ENCODE measurements at regions not wholly inside any gene's neighbourhood (a gene's known extent, or its start where the extent isn't known, plus 50 kb on each side); places are given as distances from the start of the nearest gene placed in this dataset.

DNA sequence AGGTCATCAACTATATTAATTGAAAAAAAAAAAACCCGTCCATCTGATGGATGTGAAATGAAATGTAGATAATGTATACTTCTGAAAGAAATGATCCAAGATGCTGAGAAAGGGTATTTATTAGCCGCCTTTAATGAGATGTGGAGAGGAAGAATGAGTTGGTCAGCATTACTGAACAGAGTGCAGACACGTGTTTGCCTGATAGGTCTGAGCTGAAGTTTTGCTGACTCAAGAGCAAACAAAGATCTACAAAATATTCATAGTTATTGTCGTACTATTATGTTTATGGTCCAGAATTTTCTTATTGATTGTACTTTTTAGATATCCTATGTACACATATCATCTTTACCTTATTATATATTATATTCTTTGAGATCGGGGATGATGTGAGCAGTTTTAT is 235.3 kb downstream of the RDH14 start:
- Histone ChIP-seq H3K18ac (ENCODE audit: low read length) (no peak overlapping the region), H4K5ac (ENCODE audit: low read length) (no peak overlapping the region), H2BK120ac (ENCODE audit: low read depth, low read length) (no peak overlapping the region), H3K27me3 (ENCODE audit: insufficient read depth, low read length, poor library complexity) (no peaks in the 10 kb centered on the region), H3K56ac (ENCODE audit: low read length) (no peak overlapping the region), H2AK5ac (ENCODE audit: low read length) (no peak overlapping the region), H3K36me3 (ENCODE audit: control insufficient read depth, insufficient read depth, low read length) (no peaks in the 10 kb centered on the region), H2BK15ac (replicated peaks; ENCODE audit: low read depth) (no peak overlapping the region), H3K27ac (ENCODE audit: low read depth, low read length) (no peak overlapping the region), H3K79me1 (ENCODE audit: low read length) (no peaks in the 10 kb centered on the region), H3K9ac (ENCODE audit: low read length) (no peak overlapping the region), H4K8ac (ENCODE audit: low read depth, low read length) (no peak overlapping the region), H3K4me2 (ENCODE audit: low read length) (no peak overlapping the region), H3K4me3 (ENCODE audit: low read length) (no peak overlapping the region), H3K79me2 (ENCODE audit: control insufficient read depth, insufficient read depth, low read length) (no peaks in the 10 kb centered on the region), H2BK5ac (ENCODE audit: low read length) (no peak overlapping the region), H3K4ac (ENCODE audit: low read depth, low read length) (no peak overlapping the region), H3K4me1 (ENCODE audit: control insufficient read depth, low read depth, low read length) (no peaks in the 10 kb centered on the region), H3K23ac (ENCODE audit: low read length) (no peak overlapping the region)
- WGBS (ENCODE audit: extremely low coverage, insufficient coverage, low lambda C conversion rate) = no CpG with 5 or more reads among the region's 5 CpGs
- no peak for DNase-seq

DNA sequence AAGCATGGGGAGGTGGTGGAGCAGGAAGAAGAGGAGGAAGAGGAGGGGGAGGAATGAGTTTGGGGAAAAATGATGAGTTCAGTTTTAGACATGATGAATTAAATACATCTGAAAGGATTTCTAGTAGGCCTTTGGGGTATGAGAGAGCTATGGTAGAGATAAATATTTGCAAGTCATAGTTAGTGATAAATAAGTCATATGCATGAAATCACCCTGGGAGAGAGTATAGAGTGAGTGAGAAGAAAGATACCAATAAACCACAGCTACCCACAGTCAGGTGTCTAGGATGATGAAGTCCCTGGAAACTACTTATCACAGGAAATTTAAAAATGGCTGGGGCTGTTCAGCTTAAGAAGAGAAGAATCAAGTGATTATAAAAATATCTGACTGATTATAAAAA is 240.5 kb downstream of the RDH14 start:
- H2AK5ac ChIP-seq (ENCODE audit: low read length) = no peak overlapping the region
- H3K27ac ChIP-seq (ENCODE audit: low read depth, low read length) = no peak overlapping the region
- H3K18ac ChIP-seq (ENCODE audit: low read length) = no peak overlapping the region
- H3K4ac ChIP-seq (ENCODE audit: low read depth, low read length) = no peak overlapping the region
- no peak overlapping the region for H3K4me3 ChIP-seq (ENCODE audit: low read length)
- no peak overlapping the region for H3K9ac ChIP-seq (ENCODE audit: low read length)
- no peak overlapping the region for H3K4me2 ChIP-seq (ENCODE audit: low read length)
- H3K27me3 ChIP-seq (ENCODE audit: insufficient read depth, low read length, poor library complexity) = no peaks in the 10 kb centered on the region
- H3K79me2 ChIP-seq (ENCODE audit: control insufficient read depth, insufficient read depth, low read length) = no peaks in the 10 kb centered on the region
- no peak overlapping the region for H2BK15ac ChIP-seq (replicated peaks; ENCODE audit: low read depth)
- no peak overlapping the region for H3K56ac ChIP-seq (ENCODE audit: low read length)
- no peak overlapping the region for H4K5ac ChIP-seq (ENCODE audit: low read length)
- no peaks in the 10 kb centered on the region for H3K36me3 ChIP-seq (ENCODE audit: control insufficient read depth, insufficient read depth, low read length)
- H3K4me1 ChIP-seq (ENCODE audit: control insufficient read depth, low read depth, low read length) = no peaks in the 10 kb centered on the region
- no peak overlapping the region for H2BK5ac ChIP-seq (ENCODE audit: low read length)
- no peak overlapping the region for H4K8ac ChIP-seq (ENCODE audit: low read depth, low read length)
- no peaks in the 10 kb centered on the region for H3K79me1 ChIP-seq (ENCODE audit: low read length)
- no peak overlapping the region for H2BK120ac ChIP-seq (ENCODE audit: low read depth, low read length)
- no peak overlapping the region for H3K23ac ChIP-seq (ENCODE audit: low read length)
- DNase-seq = no peak

DNA sequence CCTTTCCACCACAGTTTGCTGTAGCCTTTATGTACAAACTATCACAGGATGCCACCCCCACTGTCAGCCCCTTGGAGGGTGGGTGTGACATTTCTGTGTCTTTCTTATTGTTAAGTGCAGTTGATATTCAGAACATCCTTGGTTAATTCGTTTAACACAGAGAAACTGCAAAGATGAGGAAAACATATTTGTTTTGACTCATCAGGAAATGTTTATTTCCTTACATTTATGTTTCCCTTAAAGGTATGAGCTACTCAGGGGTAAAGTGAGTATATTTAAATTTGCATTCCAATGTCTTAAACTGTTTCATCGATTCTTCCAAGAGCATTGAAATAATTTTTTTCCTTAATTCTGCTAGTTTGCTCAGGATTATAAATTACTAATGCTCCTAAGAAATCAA is 243.4 kb downstream of the RDH14 start:
- H4K8ac ChIP-seq (ENCODE audit: low read depth, low read length) = no peak overlapping the region
- H3K9ac ChIP-seq (ENCODE audit: low read length) = no peak overlapping the region
- H3K4ac ChIP-seq (ENCODE audit: low read depth, low read length) = no peak overlapping the region
- no peak overlapping the region for H2BK120ac ChIP-seq (ENCODE audit: low read depth, low read length)
- H3K79me2 ChIP-seq (ENCODE audit: control insufficient read depth, insufficient read depth, low read length) = no peaks in the 10 kb centered on the region
- no peak for DNase-seq
- H3K23ac ChIP-seq (ENCODE audit: low read length) = no peak overlapping the region
- H3K79me1 ChIP-seq (ENCODE audit: low read length) = no peaks in the 10 kb centered on the region
- no peak overlapping the region for H3K18ac ChIP-seq (ENCODE audit: low read length)
- no peaks in the 10 kb centered on the region for H3K36me3 ChIP-seq (ENCODE audit: control insufficient read depth, insufficient read depth, low read length)
- H2BK5ac ChIP-seq (ENCODE audit: low read length) = no peak overlapping the region
- H3K27ac ChIP-seq (ENCODE audit: low read depth, low read length) = no peak overlapping the region
- H3K4me1 ChIP-seq (ENCODE audit: control insufficient read depth, low read depth, low read length) = no peaks in the 10 kb centered on the region
- H3K4me2 ChIP-seq (ENCODE audit: low read length) = no peak overlapping the region
- no CpG with 5 or more reads among the region's 2 CpGs for WGBS (ENCODE audit: extremely low coverage, insufficient coverage, low lambda C conversion rate)
- no peaks in the 10 kb centered on the region for H3K27me3 ChIP-seq (ENCODE audit: insufficient read depth, low read length, poor library complexity)
- H4K5ac ChIP-seq (ENCODE audit: low read length) = no peak overlapping the region
- H3K4me3 ChIP-seq (ENCODE audit: low read length) = no peak overlapping the region
- no peak overlapping the region for H3K56ac ChIP-seq (ENCODE audit: low read length)
- H2AK5ac ChIP-seq (ENCODE audit: low read length) = no peak overlapping the region
- H2BK15ac ChIP-seq (replicated peaks; ENCODE audit: low read depth) = no peak overlapping the region

DNA sequence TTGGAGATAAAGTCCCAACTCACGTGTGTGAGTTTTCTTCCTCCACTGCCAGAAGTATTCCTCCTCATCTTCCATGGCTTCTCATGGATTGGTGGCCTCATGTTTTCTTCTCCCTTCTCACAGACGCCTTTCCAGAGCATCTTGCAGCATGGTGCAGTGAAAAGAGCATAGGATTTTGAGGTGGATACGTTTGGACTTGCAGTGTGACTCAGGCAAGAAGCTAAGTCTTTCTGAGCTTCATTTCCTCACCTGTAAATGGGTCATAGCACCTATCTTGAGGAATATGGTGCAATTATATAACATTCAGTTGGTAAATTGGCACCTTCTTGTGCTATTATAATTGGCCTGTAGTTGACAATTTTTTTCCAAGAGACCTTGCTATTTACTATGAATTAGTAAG is 247.6 kb downstream of the RDH14 start:
- Histone ChIP-seq H3K27me3 (ENCODE audit: insufficient read depth, low read length, poor library complexity) (no peaks in the 10 kb centered on the region), H3K27ac (ENCODE audit: low read depth, low read length) (no peak overlapping the region)
- no CpG with 5 or more reads among the region's 3 CpGs for WGBS (ENCODE audit: extremely low coverage, insufficient coverage, low lambda C conversion rate)

DNA sequence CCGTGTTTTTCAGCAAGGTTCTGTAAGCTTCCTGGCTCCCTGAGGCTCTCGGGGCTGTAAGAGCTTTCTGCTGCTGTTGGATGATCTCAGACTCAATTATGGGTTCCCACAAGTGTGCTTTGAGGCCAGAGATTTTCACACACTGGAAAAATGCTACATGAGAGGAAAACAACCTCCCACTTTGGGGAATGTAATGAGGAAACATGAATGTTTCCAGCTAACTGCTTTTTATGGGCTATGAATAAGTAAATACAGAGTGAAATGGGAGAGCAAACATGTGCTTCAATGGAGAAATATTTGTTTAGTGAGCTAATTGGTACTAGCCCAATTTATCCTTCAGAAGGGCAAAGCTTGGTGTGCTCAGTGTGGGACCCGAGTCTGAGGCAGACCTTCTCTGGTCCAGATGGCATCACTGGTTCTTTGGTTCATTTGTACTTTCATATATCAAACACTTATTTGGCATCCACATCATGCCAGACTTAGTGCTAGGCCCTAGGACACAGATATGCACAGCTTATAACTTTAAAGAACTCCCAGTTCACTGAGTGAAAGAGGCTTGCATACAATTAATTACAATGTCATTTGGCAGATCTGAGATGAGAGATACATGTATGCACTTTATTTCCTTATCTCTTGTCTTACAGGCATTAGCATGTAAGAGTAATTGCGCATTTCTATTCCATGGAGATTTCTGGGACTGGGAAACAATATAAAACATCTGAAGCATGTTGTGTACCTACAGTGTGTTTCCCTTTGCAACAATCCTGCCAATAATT is 248.8 kb downstream of the RDH14 start:
- Histone ChIP-seq H4K5ac (ENCODE audit: low read length) (no peak overlapping the region), H3K9ac (ENCODE audit: low read length) (no peak overlapping the region), H3K79me2 (ENCODE audit: control insufficient read depth, insufficient read depth, low read length) (no peaks in the 10 kb centered on the region), H3K4ac (ENCODE audit: low read depth, low read length) (no peak overlapping the region), H3K36me3 (ENCODE audit: control insufficient read depth, insufficient read depth, low read length) (no peaks in the 10 kb centered on the region), H3K23ac (ENCODE audit: low read length) (no peak overlapping the region), H3K4me2 (ENCODE audit: low read length) (no peak overlapping the region), H2BK5ac (ENCODE audit: low read length) (no peak overlapping the region), H2BK120ac (ENCODE audit: low read depth, low read length) (no peak overlapping the region), H3K27ac (ENCODE audit: low read depth, low read length) (no peak overlapping the region), H3K4me3 (ENCODE audit: low read length) (no peak overlapping the region), H3K79me1 (ENCODE audit: low read length) (no peaks in the 10 kb centered on the region), H2BK15ac (replicated peaks; ENCODE audit: low read depth) (no peak overlapping the region), H2AK5ac (ENCODE audit: low read length) (no peak overlapping the region), H3K27me3 (ENCODE audit: insufficient read depth, low read length, poor library complexity) (no peaks in the 10 kb centered on the region), H3K4me1 (ENCODE audit: control insufficient read depth, low read depth, low read length) (no peaks in the 10 kb centered on the region), H3K18ac (ENCODE audit: low read length) (no peak overlapping the region), H3K56ac (ENCODE audit: low read length) (no peak overlapping the region), H4K8ac (ENCODE audit: low read depth, low read length) (no peak overlapping the region)
- DNase-seq = no peak
- WGBS (ENCODE audit: extremely low coverage, insufficient coverage, low lambda C conversion rate) = no CpG with 5 or more reads among the region's 4 CpGs

More for the DNA sequence above, 247.6 kb downstream of the RDH14 start:
- Histone ChIP-seq H3K56ac (ENCODE audit: low read length) (no peak overlapping the region), H3K79me1 (ENCODE audit: low read length) (no peaks in the 10 kb centered on the region), H3K4me3 (ENCODE audit: low read length) (no peak overlapping the region), H4K8ac (ENCODE audit: low read depth, low read length) (no peak overlapping the region), H2BK15ac (replicated peaks; ENCODE audit: low read depth) (no peak overlapping the region), H2BK5ac (ENCODE audit: low read length) (no peak overlapping the region), H3K18ac (ENCODE audit: low read length) (no peak overlapping the region), H4K5ac (ENCODE audit: low read length) (no peak overlapping the region), H3K23ac (ENCODE audit: low read length) (no peak overlapping the region), H3K4me2 (ENCODE audit: low read length) (no peak overlapping the region), H3K4me1 (ENCODE audit: control insufficient read depth, low read depth, low read length) (no peaks in the 10 kb centered on the region), H3K4ac (ENCODE audit: low read depth, low read length) (no peak overlapping the region), H3K36me3 (ENCODE audit: control insufficient read depth, insufficient read depth, low read length) (no peaks in the 10 kb centered on the region), H3K79me2 (ENCODE audit: control insufficient read depth, insufficient read depth, low read length) (no peaks in the 10 kb centered on the region), H2BK120ac (ENCODE audit: low read depth, low read length) (no peak overlapping the region), H3K9ac (ENCODE audit: low read length) (no peak overlapping the region), H2AK5ac (ENCODE audit: low read length) (no peak overlapping the region)
- DNase-seq = no peak

DNA sequence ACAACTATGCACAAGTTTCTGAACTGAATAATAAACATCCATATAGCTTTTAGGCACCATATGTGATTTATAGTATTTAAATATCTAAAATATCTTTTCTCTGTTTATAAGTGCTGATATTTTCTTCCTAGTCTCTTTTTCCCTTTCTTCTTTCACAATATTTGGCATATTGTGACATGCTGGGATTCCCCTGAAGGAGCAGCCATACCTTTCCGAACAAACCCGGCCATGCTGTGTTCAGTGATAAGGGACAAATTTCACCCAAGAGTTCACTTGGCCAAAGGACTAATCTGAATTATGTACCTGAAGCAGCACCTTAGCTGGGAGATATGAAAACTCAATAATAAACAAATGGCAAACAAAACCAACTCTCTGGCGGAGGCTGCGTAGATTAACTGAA is 250.8 kb downstream of the RDH14 start:
- Histone ChIP-seq H2BK5ac (ENCODE audit: low read length) (no peak overlapping the region), H3K79me1 (ENCODE audit: low read length) (no peaks in the 10 kb centered on the region), H3K27ac (ENCODE audit: low read depth, low read length) (no peak overlapping the region), H4K8ac (ENCODE audit: low read depth, low read length) (no peak overlapping the region), H3K4me2 (ENCODE audit: low read length) (no peak overlapping the region), H2BK120ac (ENCODE audit: low read depth, low read length) (no peak overlapping the region), H3K4me1 (ENCODE audit: control insufficient read depth, low read depth, low read length) (no peaks in the 10 kb centered on the region), H3K4ac (ENCODE audit: low read depth, low read length) (no peak overlapping the region), H3K27me3 (ENCODE audit: insufficient read depth, low read length, poor library complexity) (no peaks in the 10 kb centered on the region), H2AK5ac (ENCODE audit: low read length) (no peak overlapping the region), H3K4me3 (ENCODE audit: low read length) (no peak overlapping the region), H3K9ac (ENCODE audit: low read length) (no peak overlapping the region), H2BK15ac (replicated peaks; ENCODE audit: low read depth) (no peak overlapping the region), H4K5ac (ENCODE audit: low read length) (no peak overlapping the region), H3K56ac (ENCODE audit: low read length) (no peak overlapping the region), H3K79me2 (ENCODE audit: control insufficient read depth, insufficient read depth, low read length) (no peaks in the 10 kb centered on the region), H3K36me3 (ENCODE audit: control insufficient read depth, insufficient read depth, low read length) (no peaks in the 10 kb centered on the region), H3K18ac (ENCODE audit: low read length) (no peak overlapping the region), H3K23ac (ENCODE audit: low read length) (no peak overlapping the region)
- DNase-seq = no peak
- no CpG with 5 or more reads among the region's 4 CpGs for WGBS (ENCODE audit: extremely low coverage, insufficient coverage, low lambda C conversion rate)

Measured in mesendoderm (in vitro differentiated cells).